HUES6 (cell line): ENCODE measurements at regions not wholly inside any gene's neighbourhood (a gene's known extent, or its start where the extent isn't known, plus 50 kb on each side); places are given as distances from the start of the nearest gene placed in this dataset.

Source experiments
- H3K27ac ChIP-seq: 2 replicates; pipeline ENCODE4 v1.7.0; 2013; ENCODE audit warnings: low read depth, mild to moderate bottlenecking, low read length, inconsistent platforms
- H3K27me3 ChIP-seq: 2 replicates; pipeline ENCODE4 v1.6.1; 2013; ENCODE audit warnings: low read length; ENCODE audit not compliant: control insufficient read depth, insufficient read depth
- H3K36me3 ChIP-seq: 2 replicates; pipeline ENCODE4 v1.6.1; 2013; ENCODE audit warnings: low read length; ENCODE audit not compliant: control insufficient read depth, insufficient read depth
- H3K4me1 ChIP-seq: 2 replicates; pipeline ENCODE4 v1.6.1; 2013; ENCODE audit warnings: low read length; ENCODE audit not compliant: control insufficient read depth, insufficient read depth
- H3K4me3 ChIP-seq: 2 replicates; pipeline ENCODE4 v1.5.1; 2013; ENCODE audit warnings: low read depth, low read length
- H3K9ac ChIP-seq: one replicate; pipeline ENCODE4 v1.6.1; 2013; ENCODE audit warnings: mild to moderate bottlenecking, low read length
- H3K9me3 ChIP-seq: 2 replicates; pipeline ENCODE4 v1.6.1; 2013; ENCODE audit warnings: low read depth, low read length; ENCODE audit not compliant: control insufficient read depth, insufficient read depth

DNA sequence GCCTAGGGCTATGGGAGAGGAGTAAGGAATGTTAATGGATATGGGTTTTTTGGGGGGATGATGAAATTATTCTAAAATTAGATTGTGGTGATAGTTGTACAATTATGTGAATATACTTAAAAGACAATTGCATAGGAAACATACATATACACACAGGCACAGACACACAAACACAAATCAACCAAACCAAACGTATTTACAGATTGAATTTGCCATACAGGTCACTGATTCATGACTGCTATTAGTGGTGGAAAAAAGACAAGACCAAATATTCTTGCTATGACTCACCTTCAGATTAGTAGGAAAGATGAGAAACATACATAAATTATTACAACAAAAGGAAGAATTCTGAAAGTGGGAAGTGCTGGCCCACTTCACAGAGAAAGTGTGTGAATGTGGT is 85.3 kb downstream of the C3orf38 start:
- H3K4me3 ChIP-seq: no peak overlapping the region
- H3K4me1 ChIP-seq: peaks cover 2% of the 10 kb centered on the region; the same call in 1 of the 2 replicates
- H3K27me3 ChIP-seq: no peaks in the 10 kb centered on the region
- no peak overlapping the region for H3K9ac ChIP-seq
- H3K9me3 ChIP-seq: no peaks in the 10 kb centered on the region
- no peaks in the 10 kb centered on the region for H3K36me3 ChIP-seq
- no peak overlapping the region for H3K27ac ChIP-seq

DNA sequence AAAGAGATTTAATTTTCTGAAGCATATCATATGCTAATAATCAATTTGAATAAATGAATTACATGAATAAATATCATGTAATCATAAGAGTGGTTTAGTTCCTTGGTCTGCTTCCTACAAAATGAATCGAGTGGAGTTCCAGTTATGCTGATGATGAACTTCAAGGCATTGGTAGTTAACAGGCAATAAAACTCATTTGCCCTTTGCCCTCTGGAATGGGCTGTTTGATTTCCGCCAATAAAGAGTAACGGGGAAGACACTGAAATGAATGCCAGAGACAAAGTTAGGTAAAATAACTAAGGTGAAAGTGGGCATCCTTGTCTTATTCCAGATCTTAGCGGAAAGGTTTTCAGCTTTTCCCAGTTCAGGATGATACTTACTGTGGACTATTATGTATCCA is 90.1 kb downstream of the C3orf38 start:
- Histone ChIP-seq H3K9ac (no peak overlapping the region), H3K9me3 (peaks cover 7% of the 10 kb centered on the region), H3K4me1 (no peaks in the 10 kb centered on the region), H3K27ac (no peak overlapping the region), H3K27me3 (no peaks in the 10 kb centered on the region), H3K36me3 (no peaks in the 10 kb centered on the region), H3K4me3 (no peak overlapping the region)

DNA sequence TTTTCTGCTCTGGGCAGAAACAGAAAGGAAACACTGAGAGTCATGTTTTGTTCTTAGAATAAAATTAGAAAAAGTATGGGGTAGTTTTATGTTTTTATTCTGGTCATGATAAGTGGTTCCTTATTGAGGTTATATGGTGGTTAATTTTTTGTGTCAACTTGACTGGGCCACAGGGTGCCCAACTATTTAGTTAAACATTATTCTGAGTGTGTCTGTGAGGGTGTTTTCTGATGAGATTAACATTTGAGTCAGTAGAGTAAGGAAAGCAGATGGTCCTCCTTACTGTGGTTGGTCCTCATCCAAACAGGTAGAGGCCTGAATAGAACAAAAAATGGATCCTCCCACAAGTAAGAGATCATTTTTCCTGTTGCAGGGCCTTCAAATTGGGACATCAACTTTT is 98.9 kb downstream of the C3orf38 start:
- no peak overlapping the region for H3K9ac ChIP-seq
- peaks cover 10% of the 10 kb centered on the region for H3K9me3 ChIP-seq
- no peaks in the 10 kb centered on the region for H3K4me1 ChIP-seq
- no peaks in the 10 kb centered on the region for H3K27me3 ChIP-seq
- H3K27ac ChIP-seq: no peak overlapping the region
- no peak overlapping the region for H3K4me3 ChIP-seq
- H3K36me3 ChIP-seq: no peaks in the 10 kb centered on the region

DNA sequence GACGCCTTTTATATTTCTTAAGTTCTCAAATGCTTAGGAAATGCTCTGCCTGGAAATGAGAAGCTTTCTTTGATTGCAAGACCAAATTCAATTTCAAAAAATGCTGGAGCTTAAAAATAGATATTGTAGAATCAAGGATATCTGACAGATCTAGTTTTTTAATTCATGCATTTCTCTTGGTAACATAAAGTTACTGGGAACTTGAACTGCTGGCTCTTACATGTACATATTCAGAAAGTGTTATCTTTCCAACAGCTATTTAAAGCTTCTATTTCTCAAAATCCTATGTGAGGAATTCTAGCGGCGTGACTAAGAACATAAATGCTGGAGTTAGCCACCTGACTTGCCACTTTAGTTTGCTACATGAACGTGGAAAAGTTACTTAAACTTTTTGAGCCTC is 109.3 kb downstream of the C3orf38 start:
- Histone ChIP-seq H3K27ac (no peak overlapping the region), H3K4me3 (no peak overlapping the region), H3K4me1 (no peaks in the 10 kb centered on the region), H3K9ac (no peak overlapping the region), H3K9me3 (no peaks in the 10 kb centered on the region), H3K27me3 (no peaks in the 10 kb centered on the region), H3K36me3 (no peaks in the 10 kb centered on the region)

DNA sequence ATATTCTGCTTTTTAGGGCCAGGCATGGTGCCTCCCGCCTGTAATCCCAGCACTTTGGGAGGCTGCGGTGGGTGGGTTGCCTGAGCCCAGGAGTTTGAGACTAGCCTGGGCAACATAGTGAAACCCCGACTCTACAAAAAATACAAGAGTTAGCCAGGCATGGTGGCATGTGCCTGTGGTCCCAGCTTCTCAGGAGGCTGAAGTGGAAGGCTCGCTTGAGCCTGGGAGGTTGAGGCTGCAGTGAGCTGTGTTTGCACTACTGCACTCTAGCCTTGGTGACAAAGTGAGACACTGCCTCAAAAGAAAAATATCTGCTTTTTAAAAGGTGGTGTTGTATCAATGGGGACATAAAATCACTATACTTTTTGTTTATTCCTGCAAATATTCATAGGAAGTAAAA is 112.8 kb downstream of the C3orf38 start:
- H3K9ac ChIP-seq: no peak overlapping the region
- H3K27ac ChIP-seq: no peak overlapping the region
- no peaks in the 10 kb centered on the region for H3K36me3 ChIP-seq
- no peaks in the 10 kb centered on the region for H3K4me1 ChIP-seq
- H3K9me3 ChIP-seq: no peaks in the 10 kb centered on the region
- no peaks in the 10 kb centered on the region for H3K27me3 ChIP-seq
- H3K4me3 ChIP-seq: no peak overlapping the region

DNA sequence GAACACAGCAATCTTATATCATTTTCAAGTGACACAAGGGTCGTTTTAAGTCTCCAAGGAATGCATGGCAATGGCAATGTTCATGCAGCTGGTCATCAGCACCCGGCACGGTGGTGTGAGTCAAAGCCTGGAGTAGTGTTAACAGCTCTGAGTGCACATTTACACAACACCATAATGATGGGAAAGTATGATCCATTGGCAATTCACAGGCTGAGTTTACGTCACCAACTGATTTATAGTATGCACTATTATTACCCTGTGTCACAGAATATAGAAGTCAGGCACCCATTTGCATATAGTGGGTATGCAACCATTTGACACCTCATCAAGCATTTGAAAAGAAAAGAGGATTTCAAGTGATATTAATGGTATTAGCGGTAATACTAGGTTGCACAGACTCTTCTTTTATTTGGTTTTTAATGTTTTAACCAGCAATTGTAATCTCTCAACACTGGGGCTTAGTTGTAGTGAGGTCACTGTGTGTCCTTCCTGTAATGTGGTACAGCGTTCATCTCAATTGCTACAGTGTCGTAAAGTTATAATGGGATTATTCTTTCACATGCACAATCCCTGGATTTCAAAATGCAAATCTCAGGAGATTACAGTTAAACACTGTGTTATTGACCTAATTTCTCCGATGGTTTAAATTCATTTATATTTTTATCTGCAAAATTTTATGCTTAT is 113.8 kb downstream of the C3orf38 start:
- H3K36me3 ChIP-seq: no peaks in the 10 kb centered on the region
- H3K4me1 ChIP-seq: no peaks in the 10 kb centered on the region

DNA sequence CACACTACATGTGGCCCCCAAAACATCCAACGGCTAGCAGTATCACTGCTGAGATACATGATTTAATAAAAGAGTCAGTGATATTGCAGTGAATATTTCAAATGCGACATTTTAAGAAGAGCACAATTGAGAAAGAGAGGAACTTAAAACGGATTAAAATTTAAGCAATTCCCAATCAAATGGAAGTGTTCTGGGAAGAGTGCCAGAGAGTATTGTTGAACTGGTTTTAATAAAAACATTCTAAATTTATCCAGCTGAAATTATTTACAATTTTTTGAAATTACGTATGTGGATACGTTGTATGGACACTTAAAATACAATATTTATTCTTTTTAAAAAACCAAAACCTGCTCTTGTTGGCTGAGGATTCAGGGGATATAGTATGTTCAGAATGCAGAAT is 117.7 kb downstream of the C3orf38 start:
- no peak overlapping the region for H3K4me3 ChIP-seq
- no peaks in the 10 kb centered on the region for H3K4me1 ChIP-seq
- no peak overlapping the region for H3K27ac ChIP-seq
- no peaks in the 10 kb centered on the region for H3K27me3 ChIP-seq
- no peaks in the 10 kb centered on the region for H3K36me3 ChIP-seq
- no peak overlapping the region for H3K9ac ChIP-seq
- no peaks in the 10 kb centered on the region for H3K9me3 ChIP-seq

More for the DNA sequence above, 113.8 kb downstream of the C3orf38 start:
- Histone ChIP-seq H3K9ac (no peak overlapping the region), H3K4me3 (no peak overlapping the region), H3K9me3 (no peaks in the 10 kb centered on the region), H3K27ac (no peak overlapping the region), H3K27me3 (no peaks in the 10 kb centered on the region)

DNA sequence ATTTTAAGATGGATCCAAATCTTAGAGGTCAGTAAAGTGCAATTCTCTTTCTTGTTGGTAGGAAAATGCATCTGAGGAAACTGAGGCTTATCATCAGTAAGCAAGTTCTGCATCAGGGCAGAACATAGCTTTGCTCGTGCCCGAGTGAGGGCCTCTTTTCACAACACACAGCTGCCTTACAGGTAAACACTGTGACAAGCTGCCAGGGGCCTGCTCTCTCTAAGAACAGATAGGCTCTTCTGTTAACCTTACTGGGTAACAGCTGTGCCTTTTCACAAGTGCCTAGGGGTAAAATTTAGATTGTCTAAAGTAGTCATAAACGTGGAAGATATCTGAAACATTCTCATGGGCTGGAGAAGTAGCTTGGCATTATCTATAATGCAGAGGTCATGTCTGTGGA is 118.1 kb downstream of the C3orf38 start:
- Histone ChIP-seq H3K27ac (no peak overlapping the region), H3K36me3 (no peaks in the 10 kb centered on the region), H3K9ac (no peak overlapping the region), H3K9me3 (no peaks in the 10 kb centered on the region), H3K27me3 (no peaks in the 10 kb centered on the region), H3K4me3 (no peak overlapping the region), H3K4me1 (no peaks in the 10 kb centered on the region)

DNA sequence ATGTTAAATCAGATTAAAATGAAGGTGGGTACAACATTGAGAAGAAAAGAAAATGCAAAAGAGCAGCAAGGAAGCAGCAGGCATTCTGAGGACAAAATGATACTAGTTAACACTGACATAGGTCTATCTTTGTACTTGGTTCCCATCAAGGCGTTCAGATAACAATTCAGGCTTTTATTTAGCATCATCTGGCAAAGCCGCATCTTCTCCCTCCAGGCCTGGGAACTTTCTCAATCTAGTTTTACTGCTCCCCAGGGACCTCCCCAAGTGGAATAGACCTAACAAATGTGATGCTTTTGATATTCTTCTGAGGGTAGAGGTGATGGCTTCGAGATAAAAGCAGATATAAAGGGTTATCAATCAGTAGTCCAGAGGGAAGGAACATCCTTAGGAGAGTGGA is 130.6 kb downstream of the C3orf38 start:
- Histone ChIP-seq H3K9me3 (no peaks in the 10 kb centered on the region), H3K4me1 (no peaks in the 10 kb centered on the region), H3K27me3 (no peaks in the 10 kb centered on the region), H3K4me3 (no peak overlapping the region), H3K9ac (no peak overlapping the region), H3K27ac (no peak overlapping the region), H3K36me3 (no peaks in the 10 kb centered on the region)

DNA sequence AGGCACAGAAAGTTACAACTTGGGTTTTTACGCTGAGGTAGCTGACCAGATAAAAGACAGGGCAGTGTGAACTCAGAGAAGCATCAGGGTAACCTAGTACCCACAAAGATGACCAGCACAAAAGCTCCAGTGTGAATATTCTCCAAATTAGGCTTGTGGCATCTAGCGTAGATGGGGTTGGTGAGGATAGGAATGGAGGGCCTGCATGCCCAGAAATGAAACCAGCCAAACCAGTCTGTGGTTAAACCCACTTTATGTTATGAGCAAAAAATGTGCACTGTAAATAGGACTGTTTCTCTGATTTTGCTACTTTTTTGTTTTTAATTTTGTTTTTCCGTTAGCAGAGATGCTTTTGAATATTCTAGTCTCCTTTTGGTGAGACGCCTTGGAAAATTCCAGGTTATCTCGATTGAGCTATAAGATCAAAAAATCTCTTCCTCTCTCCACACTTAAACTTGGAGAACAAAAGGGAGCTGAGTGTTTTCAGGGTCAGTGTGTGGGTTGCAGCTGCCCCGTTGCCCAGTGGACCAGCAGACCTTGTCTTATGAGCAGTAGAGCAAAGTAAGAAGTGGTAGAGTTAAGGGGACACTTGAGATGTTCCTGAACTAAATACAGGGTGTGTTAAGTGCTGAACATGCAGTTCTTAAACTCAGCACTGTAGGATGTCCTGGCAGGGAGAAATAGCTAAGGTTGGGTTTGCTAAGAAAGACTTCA is 132.9 kb downstream of the C3orf38 start:
- Histone ChIP-seq H3K36me3 (no peaks in the 10 kb centered on the region), H3K27me3 (no peaks in the 10 kb centered on the region), H3K4me3 (no peak overlapping the region), H3K27ac (no peak overlapping the region), H3K9me3 (no peaks in the 10 kb centered on the region), H3K9ac (no peak overlapping the region), H3K4me1 (no peaks in the 10 kb centered on the region)

DNA sequence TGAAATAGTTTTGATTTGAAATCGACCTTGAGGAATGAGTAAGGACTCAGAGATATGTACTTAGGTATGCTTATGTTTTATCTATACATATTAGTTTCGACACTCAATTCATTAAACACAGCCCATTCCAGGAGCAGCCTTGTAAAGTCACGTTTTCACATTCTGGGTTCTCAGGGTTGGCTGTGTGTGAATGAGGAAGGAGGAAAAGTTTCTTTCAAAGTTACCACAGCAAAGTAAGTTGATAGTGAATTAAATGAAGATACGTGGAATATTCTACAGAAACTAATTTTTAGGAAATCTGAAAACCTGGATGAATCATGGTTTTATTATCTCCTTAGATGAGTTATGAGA is 133.5 kb downstream of the C3orf38 start:
- no peaks in the 10 kb centered on the region for H3K4me1 ChIP-seq
- H3K27me3 ChIP-seq: no peaks in the 10 kb centered on the region
- H3K36me3 ChIP-seq: no peaks in the 10 kb centered on the region
- H3K27ac ChIP-seq: no peak overlapping the region
- no peaks in the 10 kb centered on the region for H3K9me3 ChIP-seq
- no peak overlapping the region for H3K4me3 ChIP-seq
- H3K9ac ChIP-seq: no peak overlapping the region
